ENCODE measurements at regions not wholly inside any gene's neighbourhood (a gene's known extent, or its start where the extent isn't known, plus 50 kb on each side); places are given as distances from the start of the nearest gene placed in this dataset.

DNA sequence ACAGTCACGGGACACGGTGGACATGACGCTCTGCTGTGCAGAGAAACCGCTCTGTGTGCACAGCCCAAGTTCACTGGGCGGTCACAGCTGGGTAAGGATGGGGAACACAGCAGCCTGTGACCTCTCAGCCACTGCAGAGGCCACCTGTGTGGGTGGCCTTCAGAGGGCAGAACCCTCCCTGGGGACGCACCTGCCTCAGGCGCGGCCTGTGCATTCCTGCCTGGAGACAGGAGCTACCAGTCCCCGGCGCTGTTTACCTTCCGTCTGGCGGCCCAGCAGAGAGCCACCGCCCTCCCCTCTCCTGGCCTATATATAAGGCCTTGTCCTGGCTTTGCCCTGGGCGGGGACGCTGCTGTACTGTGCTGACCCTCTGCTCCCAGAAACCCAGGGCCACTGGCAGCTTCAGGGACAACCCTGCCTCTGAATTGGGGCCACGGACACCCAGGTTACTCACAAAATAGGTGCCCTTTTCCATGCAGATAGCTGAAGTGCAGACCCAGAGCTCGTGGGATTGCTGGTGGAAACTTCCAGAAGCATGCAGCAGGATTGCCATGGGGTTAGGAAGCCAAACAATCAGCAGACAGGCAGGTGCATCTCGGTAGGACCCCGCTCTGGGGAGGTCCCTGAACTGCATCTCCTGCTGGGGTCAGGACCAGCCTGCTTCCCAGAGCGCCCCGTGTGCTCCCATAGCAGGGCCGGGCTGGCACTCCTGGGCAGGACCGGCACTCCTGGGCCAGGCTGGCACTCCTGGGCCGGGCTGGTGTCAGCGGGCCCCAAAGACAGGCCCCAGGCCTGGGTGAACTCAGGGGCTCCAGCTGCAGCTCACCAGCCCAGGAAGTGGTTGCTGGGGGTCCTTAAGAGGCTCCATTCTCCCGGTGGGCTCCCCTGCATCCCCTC lies 83.6 kb downstream of the SIK1 start:
- TF ChIP-seq, protein P1, sequence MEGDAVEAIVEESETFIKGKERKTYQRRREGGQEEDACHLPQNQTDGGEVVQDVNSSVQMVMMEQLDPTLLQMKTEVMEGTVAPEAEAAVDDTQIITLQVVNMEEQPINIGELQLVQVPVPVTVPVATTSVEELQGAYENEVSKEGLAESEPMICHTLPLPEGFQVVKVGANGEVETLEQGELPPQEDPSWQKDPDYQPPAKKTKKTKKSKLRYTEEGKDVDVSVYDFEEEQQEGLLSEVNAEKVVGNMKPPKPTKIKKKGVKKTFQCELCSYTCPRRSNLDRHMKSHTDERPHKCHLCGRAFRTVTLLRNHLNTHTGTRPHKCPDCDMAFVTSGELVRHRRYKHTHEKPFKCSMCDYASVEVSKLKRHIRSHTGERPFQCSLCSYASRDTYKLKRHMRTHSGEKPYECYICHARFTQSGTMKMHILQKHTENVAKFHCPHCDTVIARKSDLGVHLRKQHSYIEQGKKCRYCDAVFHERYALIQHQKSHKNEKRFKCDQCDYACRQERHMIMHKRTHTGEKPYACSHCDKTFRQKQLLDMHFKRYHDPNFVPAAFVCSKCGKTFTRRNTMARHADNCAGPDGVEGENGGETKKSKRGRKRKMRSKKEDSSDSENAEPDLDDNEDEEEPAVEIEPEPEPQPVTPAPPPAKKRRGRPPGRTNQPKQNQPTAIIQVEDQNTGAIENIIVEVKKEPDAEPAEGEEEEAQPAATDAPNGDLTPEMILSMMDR (IDR thresholded peaks at IDR 0.05; ENCODE audit: low read depth, low read length): no peak
- no peak overlapping the region for H3K4me3 ChIP-seq (ENCODE audit: low read depth, low read length)

DNA sequence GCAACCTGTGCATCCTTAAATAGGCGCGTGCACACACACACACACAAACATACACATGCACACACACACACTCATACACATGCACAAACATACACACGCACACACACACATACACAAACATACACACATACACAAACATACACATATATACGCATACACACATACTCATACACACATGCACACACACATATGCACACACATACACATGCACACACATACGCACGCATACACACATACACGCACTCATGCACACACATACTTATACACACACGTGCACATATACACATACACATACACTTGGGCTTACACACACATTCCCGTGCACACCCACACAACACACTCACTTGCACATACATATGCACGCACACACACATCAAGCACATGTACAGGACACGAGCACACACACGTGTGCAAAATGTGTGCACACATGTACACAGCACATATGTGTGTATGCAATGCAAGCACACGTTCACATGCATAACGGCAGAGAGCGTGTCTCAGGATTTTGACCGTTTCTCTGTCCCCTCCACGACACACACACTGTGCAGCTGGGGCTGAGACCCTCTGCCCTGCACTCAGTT lies 84.5 kb downstream of the SIK1 start:
- TF ChIP-seq, protein P1 (IDR thresholded peaks at IDR 0.05; ENCODE audit: low read depth, low read length): no peak
- H3K4me3 ChIP-seq (ENCODE audit: low read depth, low read length): no peak overlapping the region

DNA sequence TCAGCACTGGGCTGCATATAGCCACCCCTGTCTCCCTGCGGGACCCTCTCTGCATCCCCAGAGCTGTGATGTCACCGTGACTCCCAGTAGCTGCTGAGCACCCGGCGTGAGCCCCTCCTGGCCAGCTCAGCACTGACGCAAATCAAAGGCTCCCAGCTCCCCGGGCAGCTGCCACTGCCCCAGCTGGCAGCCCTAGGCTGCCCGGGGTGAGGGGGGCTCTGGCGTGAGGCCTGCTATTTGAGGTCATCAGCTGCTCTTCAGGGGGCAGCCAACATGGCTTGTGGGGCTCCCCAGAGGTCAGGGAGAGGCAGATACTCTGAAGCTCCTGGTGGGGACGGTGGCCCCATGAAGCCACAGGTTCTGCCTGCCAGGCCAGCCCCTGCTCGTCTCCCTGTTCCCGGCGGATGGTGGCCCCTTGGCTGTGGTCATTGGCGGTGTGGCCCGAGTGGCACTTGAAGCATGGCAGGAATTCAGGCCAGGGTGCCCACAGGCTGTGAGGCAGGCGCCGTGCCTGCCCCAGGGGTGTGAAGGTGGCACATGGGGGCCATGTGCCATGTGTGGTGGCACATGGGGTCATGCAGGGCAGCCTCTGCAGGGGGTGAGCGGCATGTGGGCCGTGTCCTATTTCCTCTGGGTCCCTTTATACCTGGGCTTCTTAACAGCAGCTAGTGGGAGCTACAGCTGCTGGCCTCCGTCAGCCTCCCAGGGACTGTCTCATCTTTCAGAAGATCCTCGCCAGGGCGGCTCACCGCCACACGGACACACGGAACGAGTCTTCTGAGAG lies 85.4 kb downstream of the SIK1 start:
- no peak overlapping the region for H3K4me3 ChIP-seq (ENCODE audit: low read depth, low read length)

DNA sequence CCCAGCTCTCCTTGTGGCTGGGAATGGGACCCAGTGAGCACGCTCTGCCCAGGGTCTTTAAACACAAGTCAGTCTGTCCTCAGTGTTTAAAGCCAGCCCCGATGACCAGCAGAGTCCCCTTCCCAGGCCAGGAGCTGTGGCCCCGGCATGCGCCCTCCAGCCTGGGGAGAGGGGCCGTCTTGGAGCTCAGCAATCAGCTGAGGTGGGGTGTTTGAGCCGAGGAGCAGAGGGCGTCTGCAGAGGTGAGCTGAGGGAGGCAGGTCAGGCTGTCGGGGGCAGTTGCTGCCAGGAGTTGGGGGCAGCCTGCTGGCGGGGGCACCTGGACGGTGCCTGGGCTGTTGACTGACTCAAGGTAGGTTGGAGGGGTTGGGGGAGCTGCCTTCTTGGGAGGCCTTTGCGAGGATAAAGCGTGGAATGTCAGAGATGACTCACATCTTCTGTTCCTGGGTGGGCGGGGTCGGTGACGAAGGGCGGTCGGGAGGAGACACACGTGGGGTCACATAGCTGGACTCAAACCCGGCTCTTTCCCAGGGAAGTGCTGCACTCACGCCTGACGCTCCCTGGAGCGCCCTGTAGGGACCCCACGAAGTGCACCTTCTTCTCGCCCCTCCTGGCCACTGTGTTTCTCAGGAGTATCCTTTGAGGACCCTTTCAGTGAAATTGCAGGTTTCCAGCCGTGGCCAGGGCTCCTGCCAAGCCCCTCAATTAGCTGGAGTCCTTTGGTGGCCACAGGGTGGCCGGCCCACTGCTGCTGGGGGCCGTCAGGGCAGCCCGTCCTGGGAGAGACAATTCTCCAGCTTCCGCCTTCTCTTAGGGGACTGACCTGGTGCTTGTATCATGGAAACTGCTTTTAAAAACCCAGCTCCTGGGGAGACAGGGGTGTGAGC lies 86.2 kb downstream of the SIK1 start:
- TF ChIP-seq, protein P1 (IDR thresholded peaks at IDR 0.05; ENCODE audit: low read depth, low read length): no peak
- no peak overlapping the region for H3K4me3 ChIP-seq (ENCODE audit: low read depth, low read length)

More for the DNA sequence above, 85.4 kb downstream of the SIK1 start:
- TF ChIP-seq, protein P1 (IDR thresholded peaks at IDR 0.05; ENCODE audit: low read depth, low read length): no peak

DNA sequence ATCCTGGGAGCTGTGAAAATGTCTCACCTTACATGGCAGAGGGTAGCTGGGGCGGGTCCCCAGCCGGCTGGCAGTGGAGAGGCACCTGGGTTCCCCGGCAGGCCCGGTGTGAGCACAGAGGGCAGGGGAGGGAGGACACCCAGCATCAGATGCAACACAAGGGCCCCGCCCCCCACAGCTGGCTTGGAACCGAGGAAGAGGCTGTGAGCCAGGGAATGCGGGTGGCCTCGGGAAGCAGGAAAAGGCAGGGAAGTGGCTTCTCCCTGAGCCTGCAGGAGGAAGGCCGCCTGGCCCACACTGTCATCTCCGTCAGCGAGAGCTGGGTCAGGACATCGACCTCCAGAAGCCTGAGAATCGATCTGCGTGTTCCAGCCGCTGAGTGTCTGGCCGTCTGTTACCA lies 87.3 kb downstream of the SIK1 start:
- no peak overlapping the region for H3K4me3 ChIP-seq (ENCODE audit: low read depth, low read length)
- TF ChIP-seq, protein P1 (IDR thresholded peaks at IDR 0.05; ENCODE audit: low read depth, low read length): no peak

DNA sequence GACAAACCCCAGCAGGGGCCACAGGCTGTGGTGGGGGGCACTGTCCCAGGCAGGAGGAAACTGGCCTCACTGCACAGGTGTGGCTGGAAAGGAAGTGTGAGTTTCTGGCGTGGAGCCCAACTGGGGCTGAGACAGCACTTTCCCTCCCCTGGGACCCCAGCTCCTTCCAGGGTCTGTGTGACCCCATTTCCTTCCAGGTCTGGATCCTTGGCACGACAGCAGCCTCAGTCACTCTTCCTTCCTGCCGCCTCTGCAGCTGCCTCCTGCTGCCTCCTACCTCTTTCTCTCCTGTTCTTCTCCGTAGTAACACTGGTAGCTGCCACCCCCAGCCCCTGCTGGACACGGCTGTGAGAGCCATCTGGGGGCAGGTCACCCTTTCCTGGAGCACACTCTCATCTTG lies 88.0 kb downstream of the SIK1 start:
- TF ChIP-seq, protein P1 (IDR thresholded peaks at IDR 0.05; ENCODE audit: low read depth, low read length): no peak

More for the DNA sequence above, 88.0 kb downstream of the SIK1 start:
- no peak overlapping the region for H3K4me3 ChIP-seq (ENCODE audit: low read depth, low read length)

Data from WI38 (cell line).